Activated CD4-positive, alpha-beta T cell treated with anti-CD3 and anti-CD28 coated beads, Interleukin-10, Interleukin-2, amounts not matched to agents 100 ng/mL and 50 ng/mL, durations not matched to agents 16 hours and 8 hours (primary cell): ENCODE measurements at regions not wholly inside any gene's neighbourhood (a gene's known extent, or its start where the extent isn't known, plus 50 kb on each side); places are given as distances from the start of the nearest gene placed in this dataset.
"Not testable (repeated sequence)": the region's sequence is repeated elsewhere in the genome, so short reads cannot be mapped to it uniquely, and the experiment has no call there.

Source experiments
- DNase-seq: peaks from one replicate; pipeline ENCODE4 v3.0.0-alpha.2; 2020

DNA sequence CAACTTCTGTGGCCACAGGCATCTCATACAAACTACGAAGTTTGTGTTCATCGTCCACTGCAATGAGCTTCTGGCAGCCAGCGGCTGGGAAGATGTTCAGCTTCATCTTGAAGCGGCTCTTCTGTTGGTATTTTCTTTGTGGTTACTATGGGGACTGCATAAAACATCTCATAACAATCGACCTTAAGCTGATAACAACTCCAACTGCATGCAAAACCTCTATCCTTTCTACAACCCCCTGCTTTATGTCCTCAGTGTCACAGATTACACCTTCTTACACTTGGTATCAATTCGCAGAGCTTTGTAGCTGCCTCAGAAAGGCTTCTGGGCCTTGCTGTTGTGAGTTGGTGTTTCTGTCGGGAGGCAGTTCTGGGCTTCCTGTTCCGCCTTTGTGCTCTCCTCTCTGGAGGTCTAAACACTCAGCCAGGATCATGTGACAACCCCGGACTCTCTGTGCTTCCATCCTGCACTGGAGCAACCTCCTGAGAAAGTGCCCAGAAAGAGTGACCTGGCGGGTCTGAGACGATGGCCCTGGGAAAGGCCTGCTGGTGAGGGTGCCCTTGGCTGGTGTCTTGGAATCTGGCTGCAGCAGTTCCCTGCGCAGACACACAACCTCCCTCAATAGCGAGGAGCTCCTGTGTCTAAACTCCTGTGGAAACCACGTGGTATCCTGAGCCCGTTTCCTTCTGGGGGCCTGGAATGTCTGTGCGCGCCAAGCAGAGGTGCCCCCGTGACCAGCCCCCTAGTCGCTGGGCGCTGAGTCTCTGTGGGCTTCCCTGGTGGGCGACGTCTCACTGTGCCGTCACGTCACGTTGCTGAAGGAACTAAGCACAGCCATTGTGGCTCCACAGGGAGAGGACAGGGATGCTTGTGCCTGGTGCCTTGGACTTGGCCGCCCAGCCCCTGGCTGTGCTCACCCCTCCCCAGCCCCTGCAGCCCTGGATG is 339.6 kb downstream of the ADGRD1 start:
- DNase-seq: not testable (repeated sequence)

DNA sequence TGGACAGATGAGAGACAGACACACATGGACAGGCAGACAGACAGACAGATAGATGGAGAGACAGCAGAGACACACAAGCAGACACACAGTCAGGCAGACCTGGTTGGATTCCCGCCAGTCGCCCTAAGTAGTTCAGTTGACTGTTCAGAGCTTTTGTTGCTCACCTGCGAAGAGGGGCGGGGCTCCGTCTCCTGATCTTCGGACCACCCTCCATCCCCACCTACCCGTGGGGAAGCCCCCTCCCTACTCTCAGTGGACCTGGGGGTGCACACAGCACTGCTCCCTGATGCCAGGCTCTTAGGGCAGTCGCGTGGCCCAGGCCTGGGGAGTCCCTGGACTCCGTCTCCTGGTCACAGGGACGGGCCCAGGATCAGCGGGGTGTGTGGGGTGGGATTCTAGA is 341.0 kb downstream of the ADGRD1 start:
- not testable (repeated sequence) for DNase-seq

DNA sequence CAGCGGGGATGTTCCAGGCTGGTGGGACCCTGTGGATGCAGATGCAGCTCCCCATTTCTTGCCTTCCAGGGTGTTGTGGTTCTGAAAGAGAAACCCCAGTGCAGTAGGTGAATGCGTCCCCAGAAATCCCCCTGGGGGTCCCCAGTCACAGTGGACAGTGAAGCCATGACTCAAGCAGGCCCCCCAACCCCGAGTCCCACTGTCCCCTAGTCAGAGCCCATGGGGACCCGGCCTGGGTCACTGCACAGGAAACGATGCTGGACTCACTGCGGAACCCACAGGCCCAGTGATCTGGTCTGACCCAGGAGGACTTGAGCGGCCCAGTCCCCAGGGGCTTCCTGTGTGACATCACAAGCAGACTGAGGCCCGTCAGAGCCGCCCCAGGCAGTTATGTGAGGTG is 341.4 kb downstream of the ADGRD1 start:
- not testable (repeated sequence) for DNase-seq

DNA sequence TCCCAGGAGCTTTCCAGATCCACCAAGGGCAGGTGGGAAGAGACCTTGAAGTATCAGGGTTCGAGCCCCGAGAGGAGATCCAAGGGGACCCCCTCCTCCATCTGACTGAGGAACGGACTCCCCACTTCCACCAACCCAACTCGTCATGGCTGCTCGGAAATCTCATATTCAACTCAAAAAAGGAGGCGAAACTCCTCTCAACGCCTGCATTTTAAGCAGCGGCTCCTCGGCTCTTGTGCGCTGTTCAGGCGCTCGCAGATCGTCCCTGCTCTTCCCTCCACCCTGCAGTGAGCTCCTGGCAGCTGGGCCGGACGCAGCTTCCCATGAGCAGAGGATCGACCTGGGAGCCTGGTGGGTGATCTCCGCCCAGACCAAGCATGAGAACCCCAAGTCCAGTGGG is 341.9 kb downstream of the ADGRD1 start:
- DNase-seq: not testable (repeated sequence)

DNA sequence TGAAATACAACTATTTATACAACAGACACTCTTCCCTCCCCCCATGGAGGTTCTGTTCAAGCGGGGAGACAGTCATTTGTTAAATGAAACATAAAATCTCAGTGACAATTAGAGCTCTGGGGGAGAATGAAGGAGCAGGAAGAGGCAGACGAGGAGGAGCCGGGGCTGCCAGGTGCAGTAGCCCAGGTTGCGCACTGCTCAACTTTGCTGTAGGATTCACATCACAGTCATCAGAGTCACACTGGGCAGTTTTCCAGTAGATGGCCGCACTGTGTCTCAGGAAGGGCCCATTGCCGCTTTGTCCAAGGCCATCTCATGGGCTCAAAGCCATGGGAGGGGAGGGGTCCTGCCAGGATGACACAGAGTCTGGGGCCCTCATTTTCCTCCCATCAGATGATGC is 342.4 kb downstream of the ADGRD1 start:
- DNase-seq: not testable (repeated sequence)

DNA sequence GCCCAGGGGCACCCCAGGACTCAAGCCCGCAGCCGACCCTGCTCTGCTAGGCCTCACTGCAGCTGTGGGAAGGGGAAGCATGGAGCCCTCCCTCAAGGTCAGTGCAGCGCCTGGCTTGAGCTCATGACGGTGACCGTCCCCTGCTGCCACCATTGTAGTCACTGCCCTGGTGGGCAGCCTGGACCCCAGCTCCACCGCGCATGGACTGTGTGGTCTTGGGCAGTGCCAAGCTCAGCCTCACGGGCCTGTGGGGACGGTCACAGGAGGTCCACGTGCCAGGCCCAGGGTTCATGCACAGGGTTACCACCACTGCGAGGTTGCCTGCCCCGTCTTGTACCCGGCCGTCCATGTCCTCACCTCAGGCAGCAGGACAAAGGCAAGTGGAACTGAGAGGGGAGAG is 342.9 kb downstream of the ADGRD1 start:
- not testable (repeated sequence) for DNase-seq

DNA sequence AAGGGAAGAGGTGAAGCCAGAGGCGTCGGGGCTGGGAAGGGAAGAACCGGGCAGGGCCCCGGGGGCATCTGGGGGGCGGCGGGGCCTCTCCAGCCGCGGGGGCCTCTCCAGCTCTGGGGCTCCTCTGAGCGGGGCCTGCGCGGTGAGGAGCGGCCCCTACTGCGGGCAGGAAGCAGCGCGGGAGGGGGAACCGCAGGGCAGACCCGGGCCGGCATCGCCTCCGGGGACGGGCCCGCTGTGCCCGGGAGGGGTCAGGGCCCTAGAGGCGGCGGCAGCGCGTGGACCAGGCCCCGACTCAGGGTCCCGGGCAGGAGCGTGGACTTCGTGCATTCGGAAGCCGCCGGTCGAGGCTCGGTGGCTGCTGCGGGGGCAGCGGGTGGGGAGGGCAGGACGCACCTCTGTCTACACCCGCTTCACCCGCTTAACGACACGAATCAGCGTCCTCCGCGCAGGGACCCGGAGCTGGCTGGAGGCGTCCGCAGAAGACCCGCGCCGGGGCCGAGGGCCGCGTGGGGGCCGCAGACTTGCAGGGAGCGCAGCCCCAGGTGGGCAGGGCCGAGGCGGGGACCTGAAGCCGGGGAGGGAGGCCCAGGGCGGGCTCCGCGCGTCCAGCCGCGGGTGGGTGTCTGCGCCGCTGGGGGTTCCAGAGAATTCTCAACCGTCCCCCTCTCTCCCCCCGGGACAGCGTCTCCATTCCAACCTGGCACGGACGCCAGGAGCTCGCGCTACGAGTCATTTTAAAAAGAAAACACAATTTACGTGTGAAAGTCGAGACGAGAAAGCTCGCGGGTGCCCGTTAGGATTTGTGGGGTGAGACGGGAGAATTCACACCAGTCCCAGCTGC is 345.0 kb downstream of the ADGRD1 start:
- not testable (repeated sequence) for DNase-seq

DNA sequence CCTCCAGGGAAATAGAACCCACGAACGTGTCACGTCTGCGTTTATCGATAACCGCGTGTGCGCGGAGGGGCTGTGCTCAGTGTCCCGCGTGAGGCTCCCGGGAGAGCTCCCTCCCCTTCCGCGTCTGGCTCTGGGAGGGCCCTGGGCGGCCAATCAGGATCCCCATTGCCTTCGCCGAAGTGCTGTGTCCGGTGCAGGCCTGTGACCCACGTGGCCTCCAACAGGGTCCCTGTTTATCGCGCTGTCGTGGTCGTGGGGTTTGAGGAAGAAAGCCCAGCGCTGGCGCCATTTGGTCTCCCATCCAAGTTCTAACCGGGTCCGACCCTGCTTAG is 345.6 kb downstream of the ADGRD1 start:
- DNase-seq: not testable (repeated sequence)

DNA sequence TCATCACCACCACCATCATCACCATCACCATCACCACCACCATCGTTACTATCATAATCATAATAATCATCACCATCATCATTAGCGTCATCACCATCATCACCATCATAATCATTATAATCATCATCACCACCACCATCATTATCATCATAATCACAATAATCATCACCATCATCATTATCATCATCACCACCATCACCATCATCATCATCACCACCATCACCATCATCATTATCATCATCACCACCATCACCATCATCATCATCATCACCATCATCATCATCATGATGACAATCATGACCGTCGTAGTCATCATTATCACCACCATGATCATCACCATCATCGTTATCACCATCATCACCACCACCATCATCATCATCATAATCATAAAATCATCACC is 349.9 kb downstream of the ADGRD1 start:
- DNase-seq: not testable (repeated sequence)

DNA sequence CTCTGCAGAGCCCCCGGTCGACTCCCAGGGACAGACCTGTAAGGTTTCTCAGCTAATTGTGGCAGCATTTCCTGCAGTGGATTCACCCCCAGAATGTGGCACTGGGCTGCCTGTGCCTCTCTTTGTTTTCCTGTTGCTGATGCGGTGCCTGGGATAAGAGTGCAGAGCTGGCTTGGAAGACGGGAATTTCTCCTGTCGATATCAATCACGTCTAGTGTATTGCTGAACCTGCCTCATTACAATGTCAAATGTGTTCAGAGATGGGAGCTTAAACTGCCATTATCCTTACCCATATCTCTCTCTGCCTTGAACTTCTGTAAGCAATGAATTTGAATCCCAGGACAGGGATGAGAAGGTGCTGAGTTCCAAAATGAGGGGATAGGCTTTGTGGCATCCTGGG is 350.9 kb downstream of the ADGRD1 start:
- not testable (repeated sequence) for DNase-seq

DNA sequence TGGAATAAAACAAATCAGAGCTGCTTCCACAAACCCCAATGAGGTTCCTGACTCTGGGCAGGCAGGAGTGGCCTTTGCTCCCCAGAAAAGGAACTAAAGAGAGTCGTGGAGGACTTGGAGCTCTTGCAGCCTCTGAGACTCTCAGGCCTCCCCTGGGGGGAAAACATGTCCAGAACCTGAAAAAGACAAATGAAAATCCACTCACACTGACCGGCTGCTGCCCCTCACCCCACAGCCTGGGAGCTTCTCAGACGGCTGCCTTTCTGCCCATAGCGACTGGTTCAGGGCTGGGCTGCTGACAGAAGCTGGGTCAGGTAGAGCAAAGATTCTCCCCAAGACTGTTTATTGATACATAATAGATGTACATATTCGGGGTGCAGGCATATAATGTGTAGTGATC is 356.0 kb downstream of the ADGRD1 start:
- DNase-seq: no peak

DNA sequence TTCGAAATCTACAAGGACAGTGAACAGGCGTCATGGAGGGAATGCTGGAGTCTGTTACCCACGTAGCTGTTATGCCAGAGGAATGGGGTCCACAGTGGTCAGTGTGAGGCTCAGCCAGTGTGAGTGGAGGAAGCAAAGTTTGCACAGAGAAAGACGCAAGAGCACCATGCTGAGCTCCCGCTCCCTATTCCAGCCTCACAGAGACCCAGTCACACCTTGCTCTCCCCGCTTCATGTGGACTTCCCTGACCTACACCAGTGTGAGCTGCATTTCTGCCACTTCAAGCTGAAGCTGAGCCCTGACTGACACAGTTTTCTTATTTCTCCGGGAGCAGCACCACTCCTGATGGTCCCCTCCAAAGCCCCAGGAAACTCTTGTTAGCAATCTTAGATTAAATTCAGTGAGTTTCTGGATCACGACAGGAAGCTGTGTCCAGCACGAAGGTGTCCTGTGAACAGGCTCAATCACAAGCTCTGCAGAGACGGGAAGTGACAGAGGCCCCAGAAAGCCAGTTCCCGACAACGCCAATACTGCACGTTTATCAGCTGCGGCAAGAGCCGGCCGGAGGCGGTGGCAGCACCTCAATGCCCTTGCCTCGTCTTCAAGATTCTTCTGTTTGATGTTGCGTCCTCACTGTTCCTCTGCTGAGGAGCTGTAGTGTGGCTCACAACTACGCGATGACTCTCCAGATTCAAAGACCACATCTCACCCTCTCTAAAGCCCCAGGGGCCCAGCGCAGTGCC is 356.7 kb downstream of the ADGRD1 start:
- DNase-seq: not testable (repeated sequence)

DNA sequence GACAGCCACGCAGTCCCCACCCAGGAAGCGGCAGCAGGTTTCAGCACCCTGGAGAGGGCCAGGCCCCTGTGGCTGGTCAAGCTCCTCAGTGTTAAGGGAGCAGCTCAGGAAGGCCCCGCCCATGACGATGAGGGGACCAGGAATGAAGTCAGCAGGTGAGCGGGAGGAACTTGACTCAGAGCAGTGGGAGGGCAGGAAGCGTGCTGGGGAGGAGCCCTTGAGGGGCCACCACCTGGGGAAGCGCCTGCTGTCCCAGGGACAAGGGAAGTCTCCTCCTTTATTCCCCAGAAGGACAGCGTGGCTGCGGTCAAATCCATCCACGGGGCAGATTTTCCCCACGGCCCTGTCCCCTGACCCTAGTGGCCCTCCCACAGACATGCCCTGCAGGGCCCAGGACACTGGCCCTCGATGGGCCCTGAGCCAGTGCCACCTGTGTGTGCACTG is 357.6 kb downstream of the ADGRD1 start:
- DNase-seq: not testable (repeated sequence)

DNA sequence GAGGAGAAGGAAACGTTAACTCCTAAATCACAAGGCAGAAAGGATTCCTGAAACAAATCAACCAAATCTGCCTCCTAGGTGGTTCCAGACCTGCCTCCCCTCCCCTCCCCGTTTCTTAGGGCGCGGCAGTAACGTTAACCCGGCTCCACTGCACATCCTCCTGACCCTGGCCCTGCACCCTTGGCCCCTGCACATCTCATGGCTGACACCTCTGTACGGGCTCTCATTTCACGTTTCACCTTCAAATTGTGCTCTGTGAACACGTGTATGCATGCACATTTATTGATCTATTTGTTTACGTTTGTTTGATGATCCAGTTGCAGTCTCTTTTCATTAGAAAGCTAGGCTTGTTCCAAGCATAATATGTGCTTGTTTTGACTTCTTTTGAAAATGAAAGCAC is 358.1 kb downstream of the ADGRD1 start:
- no peak for DNase-seq

DNA sequence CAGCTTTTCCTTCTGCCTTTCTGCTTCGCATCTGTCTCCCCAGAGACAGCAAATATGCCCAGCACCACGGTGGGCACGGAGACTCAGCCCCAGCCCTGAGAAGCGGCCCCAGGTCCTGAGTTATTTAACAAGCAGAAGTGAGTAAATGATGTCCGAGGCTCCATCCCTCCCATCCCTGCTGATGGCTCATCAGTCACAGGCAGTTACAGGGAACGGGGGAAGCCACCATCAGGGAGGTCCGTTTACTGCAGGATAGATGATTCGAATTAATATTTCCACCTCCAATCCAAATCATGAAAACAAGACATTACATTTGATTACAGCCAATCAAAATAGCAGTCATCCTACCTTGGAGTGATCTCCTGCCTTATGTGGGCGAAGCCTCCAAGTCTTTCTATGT is 358.7 kb downstream of the ADGRD1 start:
- not testable (repeated sequence) for DNase-seq

DNA sequence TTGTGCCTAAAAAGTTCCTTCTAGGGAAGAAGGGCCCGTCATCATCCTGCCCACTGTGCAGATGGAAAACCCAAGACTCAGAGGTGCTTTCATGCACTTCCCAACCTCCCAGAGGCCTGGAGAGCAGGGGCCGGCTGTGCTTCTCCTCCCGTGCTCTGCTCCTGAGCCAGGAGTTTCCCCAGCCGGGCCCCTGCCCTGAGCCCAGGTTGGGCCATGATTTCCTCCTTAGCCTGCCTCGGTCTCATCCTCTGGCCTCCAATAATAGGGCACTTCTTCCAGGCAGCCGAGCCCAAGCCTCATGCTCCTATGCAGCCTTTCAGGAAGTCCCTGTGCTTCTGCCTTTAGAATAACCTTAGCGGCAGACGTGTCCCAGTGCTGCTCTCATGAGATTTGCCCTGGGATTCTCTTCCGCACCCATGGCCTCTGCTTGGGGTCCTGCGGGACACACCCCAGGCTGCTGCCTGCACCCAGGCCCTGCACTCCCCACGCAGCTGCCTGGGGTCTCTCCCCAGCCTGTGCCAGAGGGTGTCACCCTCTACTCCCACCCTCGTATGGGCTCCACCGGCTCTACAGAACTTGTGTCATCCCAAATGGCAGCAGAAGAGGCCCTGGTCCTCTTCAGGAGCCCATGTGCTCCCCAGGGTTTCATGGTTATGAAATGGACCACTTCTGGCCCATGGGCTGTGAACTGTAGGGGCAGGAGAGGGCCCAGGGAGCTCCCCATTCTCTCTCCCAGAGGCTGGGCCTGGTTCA is 359.3 kb downstream of the ADGRD1 start:
- no peak for DNase-seq

DNA sequence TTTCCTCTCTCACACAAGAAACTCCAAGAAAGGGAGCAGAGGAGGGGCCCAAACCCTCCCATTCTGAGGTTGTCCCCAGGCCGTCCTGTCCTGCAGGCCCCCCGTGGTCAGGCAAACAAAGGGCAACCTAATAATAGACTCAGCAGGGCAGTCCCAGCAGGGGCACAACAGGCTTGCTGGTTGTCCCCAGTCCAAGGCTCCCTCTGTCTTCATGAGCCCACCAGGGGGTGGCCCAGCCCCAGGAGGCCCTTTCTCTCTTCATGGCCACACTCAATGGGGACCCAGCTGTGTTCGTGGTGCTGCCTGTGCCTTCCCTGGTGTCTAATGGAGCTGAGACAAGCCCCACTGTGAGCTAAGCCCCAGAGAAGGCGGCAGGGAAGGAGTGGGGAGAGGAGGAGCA is 359.9 kb downstream of the ADGRD1 start:
- no peak for DNase-seq

DNA sequence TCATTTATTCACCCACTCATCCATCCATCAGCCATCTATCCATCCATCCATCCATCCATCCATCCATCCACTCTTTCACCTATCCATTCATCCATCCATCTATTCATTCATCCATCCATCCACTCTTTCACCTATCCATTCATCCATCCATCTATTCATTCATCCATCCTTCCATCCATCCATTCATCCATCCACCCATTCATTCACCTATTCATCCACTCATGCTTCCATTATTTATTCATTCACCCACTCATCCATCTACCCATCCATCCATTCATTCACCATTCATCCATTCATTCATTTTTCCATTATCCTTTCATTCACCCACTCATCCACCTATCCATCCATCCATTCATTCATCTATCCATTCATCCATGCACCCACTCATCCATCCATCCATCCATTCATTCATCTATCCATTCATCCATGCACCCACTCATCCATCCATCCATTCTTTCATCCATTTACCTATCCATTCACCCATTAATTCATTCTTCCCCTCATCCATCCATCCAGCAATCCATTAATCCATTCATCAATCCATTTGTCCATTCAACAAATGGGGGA is 360.9 kb downstream of the ADGRD1 start:
- no peak for DNase-seq

DNA sequence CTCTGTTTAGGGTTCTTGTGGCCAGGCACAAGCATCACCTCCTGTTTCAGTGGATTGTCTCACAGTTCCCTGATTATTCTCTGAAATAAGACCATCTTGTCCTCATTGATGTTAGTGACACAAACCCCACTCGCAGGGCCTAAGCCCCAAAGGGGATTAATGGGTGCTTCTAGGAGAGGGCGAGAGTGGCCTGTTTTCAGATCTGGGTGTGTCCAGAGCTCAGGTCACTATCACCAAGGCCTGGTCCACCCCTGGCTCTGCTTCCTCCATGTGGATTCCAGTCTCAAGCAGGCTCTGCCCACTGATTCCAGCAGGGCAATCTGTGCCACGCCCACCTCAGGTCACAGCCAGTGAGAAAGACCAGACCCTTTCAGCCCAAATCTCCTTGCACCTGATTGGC is 361.9 kb downstream of the ADGRD1 start:
- DNase-seq: no peak

DNA sequence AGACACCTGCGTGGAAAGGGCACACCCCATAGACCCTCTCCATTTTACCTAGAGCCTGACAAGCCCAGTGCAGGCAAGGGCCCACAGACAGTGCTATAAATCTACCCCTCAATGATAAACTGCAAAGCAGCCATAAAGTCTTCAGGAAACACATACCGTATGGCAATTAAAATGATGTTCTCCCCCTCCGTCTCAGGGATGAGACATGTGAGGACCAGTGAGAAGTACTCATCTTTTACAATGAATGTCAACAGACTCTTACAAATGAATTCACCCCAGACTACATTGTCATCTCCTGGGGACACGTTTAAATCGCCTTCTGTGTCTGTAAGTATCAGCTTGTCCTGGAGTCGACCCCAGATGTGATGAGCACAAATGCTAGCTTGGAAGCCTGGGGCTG is 362.7 kb downstream of the ADGRD1 start:
- DNase-seq: no peak

DNA sequence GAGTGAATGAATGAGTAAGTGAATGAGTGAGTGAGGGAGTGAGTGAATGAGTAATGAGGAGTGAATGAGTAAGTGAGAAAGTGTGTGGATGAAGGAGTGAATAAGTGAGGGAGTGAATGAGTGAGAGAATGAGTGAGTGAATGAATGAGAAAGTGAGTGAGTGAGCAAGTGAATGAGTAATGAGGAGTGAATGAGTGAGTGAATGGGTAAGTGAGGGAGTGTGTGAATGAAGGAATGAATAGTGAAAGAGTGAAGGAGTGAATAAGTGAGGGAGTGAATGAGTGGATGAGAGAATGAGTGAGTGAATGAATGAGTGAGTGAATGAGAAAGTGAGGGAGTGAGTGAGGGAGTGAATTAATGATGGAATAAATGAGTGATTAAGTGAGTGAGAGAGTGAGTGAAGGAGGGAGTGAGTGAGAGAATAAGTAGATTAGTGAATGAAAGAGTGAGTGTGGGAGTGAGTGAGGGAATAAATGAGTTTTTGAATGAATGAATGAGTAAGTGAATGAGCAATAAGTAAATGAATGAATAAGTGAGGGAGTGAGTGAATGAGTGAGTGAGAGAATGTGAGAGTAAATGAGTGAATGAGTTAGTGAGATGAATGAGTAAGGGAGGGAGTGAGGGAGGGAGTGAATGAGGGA is 364.5 kb downstream of the ADGRD1 start:
- DNase-seq: no peak
